ENCODE measurements at regions not wholly inside any gene's neighbourhood (a gene's known extent, or its start where the extent isn't known, plus 50 kb on each side); places are given as distances from the start of the nearest gene placed in this dataset.

GRCh38 chrX:80216086-80216485, 201.5 kb downstream of the TBX22 start:
- Histone ChIP-seq H3K9me3 (ENCODE audit: low read depth) (peaks cover 8% of the 10 kb centered on the region), H3K27me3 (no peaks in the 10 kb centered on the region), H3K4me1 (ENCODE audit: low read depth) (no peaks in the 10 kb centered on the region), H3K36me3 (no peaks in the 10 kb centered on the region), H3K4me3 (no peak overlapping the region), H3K27ac (no peak overlapping the region)
- DNase-seq (ENCODE audit: low read depth in 1 of 2, low spot score in 1 of 2), result peak in 1 of 2 donors; percentile 69
- no peak for TF ChIP-seq CTCF (IDR thresholded peaks at IDR 0.05; ENCODE audit: low read depth, low read length)

GRCh38 chrX:80223982-80224579, 196.2 kb upstream of the TENT5D start:
- H3K4me3 ChIP-seq, result no peak overlapping the region
- no peaks in the 10 kb centered on the region for H3K4me1 ChIP-seq (ENCODE audit: low read depth)
- H3K9me3 ChIP-seq (ENCODE audit: low read depth), result no peaks in the 10 kb centered on the region
- TF ChIP-seq CTCF (IDR thresholded peaks at IDR 0.05; ENCODE audit: low read depth, low read length), result peak; percentile 34
- H3K36me3 ChIP-seq, result no peaks in the 10 kb centered on the region
- peak in 1 of 2 donors; percentile 8 for DNase-seq (ENCODE audit: low read depth in 1 of 2, low spot score in 1 of 2)
- H3K27me3 ChIP-seq, result no peaks in the 10 kb centered on the region
- no peak overlapping the region for H3K27ac ChIP-seq

- no peak for DNase-seq (ENCODE audit: low read depth in 1 of 2, low spot score in 1 of 2)
- Histone ChIP-seq H3K4me3 (no peak overlapping the region), H3K4me1 (ENCODE audit: low read depth) (no peaks in the 10 kb centered on the region), H3K36me3 (no peaks in the 10 kb centered on the region), H3K27me3 (no peaks in the 10 kb centered on the region), H3K9me3 (ENCODE audit: low read depth) (no peaks in the 10 kb centered on the region), H3K27ac (no peak overlapping the region)
- no peak for TF ChIP-seq CTCF (IDR thresholded peaks at IDR 0.05; ENCODE audit: low read depth, low read length)
Measured at GRCh38 chrX:80229626-80230025, 190.6 kb upstream of the TENT5D start.

- no peak for TF ChIP-seq CTCF (IDR thresholded peaks at IDR 0.05; ENCODE audit: low read depth, low read length)
- no peaks in the 10 kb centered on the region for H3K36me3 ChIP-seq
- no peak for DNase-seq (ENCODE audit: low read depth in 1 of 2, low spot score in 1 of 2)
- no peak overlapping the region for H3K4me3 ChIP-seq
- H3K9me3 ChIP-seq (ENCODE audit: low read depth), result no peaks in the 10 kb centered on the region
- H3K27ac ChIP-seq, result no peak overlapping the region
- no peaks in the 10 kb centered on the region for H3K4me1 ChIP-seq (ENCODE audit: low read depth)
- H3K27me3 ChIP-seq, result no peaks in the 10 kb centered on the region
Measured at GRCh38 chrX:80237072-80237471, 183.2 kb upstream of the TENT5D start.

GRCh38 chrX:80246271-80246670, 174.0 kb upstream of the TENT5D start:
- H3K9me3 ChIP-seq (ENCODE audit: low read depth), result no peaks in the 10 kb centered on the region
- H3K4me1 ChIP-seq (ENCODE audit: low read depth), result no peaks in the 10 kb centered on the region
- no peaks in the 10 kb centered on the region for H3K36me3 ChIP-seq
- no peak for TF ChIP-seq CTCF (IDR thresholded peaks at IDR 0.05; ENCODE audit: low read depth, low read length)
- peak in 1 of 2 donors; percentile 2 for DNase-seq (ENCODE audit: low read depth in 1 of 2, low spot score in 1 of 2)
- no peaks in the 10 kb centered on the region for H3K27me3 ChIP-seq
- no peak overlapping the region for H3K27ac ChIP-seq
- H3K4me3 ChIP-seq, result no peak overlapping the region

All from cardiac muscle cell (in vitro differentiated cells and primary cell).